H1 (cell line): ENCODE measurements at regions not wholly inside any gene's neighbourhood (a gene's known extent, or its start where the extent isn't known, plus 50 kb on each side); places are given as distances from the start of the nearest gene placed in this dataset.

Source experiments
- CTCF ChIA-PET: fragments of 300-600 bp; sonication (Branson Sonifier 250); formaldehyde crosslinking; loops from one replicate; lab custom pipeline; 2021; ENCODE audit not compliant: partially characterized antibody; lab: Charles Lee
- POLR2A ChIA-PET: fragments of 300-600 bp; sonication (Branson Sonifier 250); formaldehyde crosslinking; loops from one replicate; lab custom pipeline; 2021; ENCODE audit warnings: inconsistent platforms; ENCODE audit not compliant: partially characterized antibody; lab: Charles Lee
- DNase-seq, 2 experiments: peaks; one replicate each; pipeline versions ENCODE4 v3.0.0 to v3.0.0-alpha.2; 2010 to 2022; ENCODE audit warnings: low spot score in 2 of 2, low read depth in 1 of 2, mixed read lengths in 1 of 2
- FAIRE-seq: peaks from 2 replicates; lab custom pipeline; 2011; peaks lifted over from hg19 to GRCh38; lab: Jason Lieb, UNC
- H2AFZ ChIP-seq: 2 replicates; pipeline ENCODE4 v1.8.1; 2012; ENCODE audit warnings: low read length, inconsistent platforms
- H2AK5ac ChIP-seq: 2 replicates; pipeline ENCODE4 v1.6.1; 2013; ENCODE audit warnings: low read depth, low read length
- H2BK120ac ChIP-seq: replicated peaks from 2 replicates; pipeline ENCODE3; 2013; ENCODE audit warnings: low read depth, low read length, inconsistent platforms
- H2BK12ac ChIP-seq: 2 replicates; pipeline ENCODE4 v1.6.1; 2013; ENCODE audit warnings: low read depth, low read length
- H2BK15ac ChIP-seq: 2 replicates; pipeline ENCODE4 v1.6.1; 2013; ENCODE audit warnings: low read length
- H2BK20ac ChIP-seq: 2 replicates; pipeline ENCODE4 v1.6.1; 2013; ENCODE audit warnings: low read length
- H2BK5ac ChIP-seq: 2 replicates; pipeline ENCODE4 v1.6.1; 2013; ENCODE audit warnings: low read depth, low read length
- H3K14ac ChIP-seq: 2 replicates; pipeline ENCODE4 v1.6.1; 2013; ENCODE audit warnings: inconsistent platforms; ENCODE audit not compliant: insufficient read length
- H3K18ac ChIP-seq: 2 replicates; pipeline ENCODE4 v1.6.1; 2013; ENCODE audit warnings: low read length; ENCODE audit errors: extremely low read depth
- H3K23ac ChIP-seq: 2 replicates; pipeline ENCODE4 v1.6.1; 2013; ENCODE audit warnings: inconsistent platforms; ENCODE audit not compliant: insufficient read length
- H3K23me2 ChIP-seq: 2 replicates; pipeline ENCODE4 v1.6.1; 2013; ENCODE audit warnings: low read depth, low read length
- H3K27ac ChIP-seq: 2 replicates; pipeline ENCODE4 v1.6.1; 2011; ENCODE audit warnings: low read depth, low read length, inconsistent platforms
- H3K27me3 ChIP-seq, 4 experiments: replicated peaks in 1 of 4; 1 replicate in 1 of 4; 2 replicates in 3 of 4; pipeline versions ENCODE4 v1.6.1 to v1.8.1; 2011 to 2013; ENCODE audit warnings: low read length in 3 of 4, mild to moderate bottlenecking in 3 of 4, inconsistent platforms in 2 of 4, mixed read lengths in 2 of 4, moderate library complexity in 1 of 4; ENCODE audit not compliant: control insufficient read depth in 3 of 4, insufficient read depth in 3 of 4; ENCODE audit errors: extremely low read depth in 1 of 4
- H3K36me3 ChIP-seq, 4 experiments: 2 replicates each; pipeline versions ENCODE4 v1.6.1 to v1.8.1; 2011 to 2013; ENCODE audit warnings: mild to moderate bottlenecking in 4 of 4, low read length in 3 of 4, moderate library complexity in 2 of 4, control low read depth in 1 of 4, inconsistent platforms in 1 of 4; ENCODE audit not compliant: insufficient read depth in 4 of 4, control insufficient read depth in 2 of 4
- H3K4ac ChIP-seq: replicated peaks from 2 replicates; pipeline ENCODE3; 2013; ENCODE audit warnings: low read length, low read depth, mixed read lengths, inconsistent platforms; ENCODE audit not compliant: insufficient read length
- H3K4me1 ChIP-seq, 4 experiments: replicated peaks in 1 of 4; 1 replicate in 1 of 4; 2 replicates in 3 of 4; pipeline versions ENCODE4 v1.6.1 to v1.8.1; 2011 to 2013; ENCODE audit warnings: low read length in 3 of 4, inconsistent platforms in 2 of 4, mixed read lengths in 1 of 4; ENCODE audit not compliant: insufficient read depth in 4 of 4, control insufficient read depth in 3 of 4
- H3K4me2 ChIP-seq, 2 experiments: 2 replicates each; pipeline versions ENCODE4 v1.6.1 to v1.8.1; 2011 to 2013; ENCODE audit warnings: low read depth in 2 of 2, low read length in 2 of 2, control low read depth in 1 of 2, inconsistent platforms in 1 of 2, mild to moderate bottlenecking in 1 of 2; ENCODE audit not compliant: insufficient read depth in 1 of 2
- H3K4me3 ChIP-seq, 4 experiments: fragments of 200-600, 300-600 bp in 1 of 4; sonication (generic), shearing (Covaris generic), sonication (Bioruptor Twin) in 1 of 4; 2 replicates each; pipeline versions ENCODE4 v1.5.1 to v1.8.1; 2011 to 2016; ENCODE audit warnings: low read length in 4 of 4, low read depth in 3 of 4, control low read depth in 2 of 4, inconsistent platforms in 2 of 4, mild to moderate bottlenecking in 2 of 4, mixed read lengths in 1 of 4, moderate library complexity in 1 of 4; ENCODE audit not compliant: insufficient read depth in 2 of 4; ENCODE audit errors: extremely low read depth in 1 of 4
- H3K56ac ChIP-seq: replicated peaks from 2 replicates; pipeline ENCODE3; 2013; ENCODE audit warnings: low read depth, mild to moderate bottlenecking, mixed read lengths, low read length, inconsistent platforms; ENCODE audit not compliant: insufficient read length
- H3K79me1 ChIP-seq: 2 replicates; pipeline ENCODE4 v1.6.1; 2013; ENCODE audit warnings: low read depth, low read length, control low read depth
- H3K79me2 ChIP-seq, 2 experiments: 2 replicates each; pipeline versions ENCODE4 v1.6.1 to v1.8.1; 2012 to 2013; ENCODE audit warnings: low read length in 2 of 2, mild to moderate bottlenecking in 2 of 2, inconsistent platforms in 1 of 2; ENCODE audit not compliant: insufficient read depth in 2 of 2, control insufficient read depth in 1 of 2
- H3K9ac ChIP-seq, 4 experiments: replicated peaks in 1 of 4; 1 replicate in 1 of 4; 2 replicates in 3 of 4; pipeline versions ENCODE4 v1.6.1 to v1.8.1; 2011 to 2013; ENCODE audit warnings: low read depth in 3 of 4, low read length in 3 of 4, control low read depth in 2 of 4, mild to moderate bottlenecking in 2 of 4, moderate library complexity in 2 of 4, inconsistent platforms in 1 of 4; ENCODE audit errors: extremely low read depth in 1 of 4
- H3K9me3 ChIP-seq, 2 experiments: 2 replicates each; pipeline versions ENCODE4 v1.6.1 to v1.8.1; 2012 to 2013; ENCODE audit warnings: mild to moderate bottlenecking in 2 of 2, moderate library complexity in 2 of 2, control low read depth in 1 of 2, inconsistent platforms in 1 of 2, low read depth in 1 of 2, low read length in 1 of 2, mixed read lengths in 1 of 2; ENCODE audit not compliant: insufficient read depth in 2 of 2
- H4K20me1 ChIP-seq, 2 experiments: replicated peaks in 1 of 2; 2 replicates each; pipeline versions ENCODE3 to v1.8.1; 2011 to 2013; ENCODE audit warnings: inconsistent platforms in 2 of 2, low read length in 2 of 2, mild to moderate bottlenecking in 1 of 2; ENCODE audit not compliant: insufficient read depth in 2 of 2, control insufficient read depth in 1 of 2
- H4K5ac ChIP-seq: 2 replicates; pipeline ENCODE4 v1.6.1; 2013; ENCODE audit warnings: low read length, low read depth, mixed read lengths, inconsistent platforms; ENCODE audit not compliant: insufficient read length
- H4K8ac ChIP-seq: 2 replicates; pipeline ENCODE4 v1.8.0; 2013; ENCODE audit warnings: mild to moderate bottlenecking, moderate library complexity, low read length, inconsistent platforms; ENCODE audit not compliant: insufficient read depth; ENCODE audit errors: extremely low read depth
- H4K91ac ChIP-seq: replicated peaks from 2 replicates; pipeline ENCODE3; 2013; ENCODE audit warnings: low read length, mixed read lengths, inconsistent platforms; ENCODE audit not compliant: insufficient read length
- BRCA1 ChIP-seq: IDR thresholded peaks from 2 replicates; pipeline ENCODE4 v1.6.1; 2012; ENCODE audit warnings: low read depth, low read length, improper control_type of control experiment
- GTF2F1 ChIP-seq: IDR thresholded peaks from 2 replicates; pipeline ENCODE4 v1.6.1; 2012; ENCODE audit warnings: low read depth, low read length, improper control_type of control experiment, borderline replicate concordance
- WGBS, 2 experiments: shearing (Covaris generic) in 1 of 2; methylation state at CpG; one replicate each; pipeline versions ENCODE4 v1.1.6 to v1.1.7; 2013 to 2015; ENCODE audit warnings: low lambda C conversion rate in 2 of 2, mixed read lengths in 2 of 2, inconsistent platforms in 1 of 2, low coverage in 1 of 2, missing lambda C conversion rate in 1 of 2; ENCODE audit not compliant: insufficient replicate concordance in 2 of 2, insufficient coverage in 1 of 2, insufficient read length in 1 of 2; ENCODE audit errors: extremely low coverage in 1 of 2, missing lambda C conversion rate in 1 of 2; 5-methylcytosine and 5-hydroxymethylcytosine counted together

- ChIA-PET CTCF (no interaction called here), POLR2A (no interaction called here)
- Histone ChIP-seq H3K4me3 (no peak overlapping the region), H3K56ac (no peak overlapping the region), H2AK5ac (no peak overlapping the region), H3K27ac (no peak overlapping the region), H3K23me2 (no peaks in the 10 kb centered on the region), H2BK120ac (no peak overlapping the region), H2BK5ac (no peak overlapping the region), H2BK15ac (no peak overlapping the region), H2BK20ac (no peak overlapping the region), H4K20me1 (no peaks in the 10 kb centered on the region), H3K4me1 (no peaks in the 10 kb centered on the region), H3K79me1 (no peaks in the 10 kb centered on the region), H2AFZ (no peak overlapping the region), H3K36me3 (no peaks in the 10 kb centered on the region), H4K8ac (no peak overlapping the region), H3K14ac (no peak overlapping the region), H3K27me3 (no peaks in the 10 kb centered on the region), H3K9ac (no peak overlapping the region), H3K79me2 (no peaks in the 10 kb centered on the region), H3K4me2 (no peak overlapping the region), H4K91ac (no peak overlapping the region), H2BK12ac (no peak overlapping the region), H3K23ac (no peak overlapping the region), H3K18ac (no peak overlapping the region), H3K4ac (no peak overlapping the region), H4K5ac (no peak overlapping the region), H3K9me3 (no peaks in the 10 kb centered on the region)
- TF ChIP-seq GTF2F1 (no peak), BRCA1 (no peak)
- no peak for DNase-seq
- WGBS, 2 experiments: 93% methylated on average over 2 of the region's 2 CpGs; no CpG with 5 or more reads in 1 of the 2 experiments
- FAIRE-seq: no peak
These were observed 247.7 kb upstream of the SLITRK1 start for GRCh38 chr13:84129966-84130365.
